ENCODE measurements at regions not wholly inside any gene's neighbourhood (a gene's known extent, or its start where the extent isn't known, plus 50 kb on each side); places are given as distances from the start of the nearest gene placed in this dataset.

DNA sequence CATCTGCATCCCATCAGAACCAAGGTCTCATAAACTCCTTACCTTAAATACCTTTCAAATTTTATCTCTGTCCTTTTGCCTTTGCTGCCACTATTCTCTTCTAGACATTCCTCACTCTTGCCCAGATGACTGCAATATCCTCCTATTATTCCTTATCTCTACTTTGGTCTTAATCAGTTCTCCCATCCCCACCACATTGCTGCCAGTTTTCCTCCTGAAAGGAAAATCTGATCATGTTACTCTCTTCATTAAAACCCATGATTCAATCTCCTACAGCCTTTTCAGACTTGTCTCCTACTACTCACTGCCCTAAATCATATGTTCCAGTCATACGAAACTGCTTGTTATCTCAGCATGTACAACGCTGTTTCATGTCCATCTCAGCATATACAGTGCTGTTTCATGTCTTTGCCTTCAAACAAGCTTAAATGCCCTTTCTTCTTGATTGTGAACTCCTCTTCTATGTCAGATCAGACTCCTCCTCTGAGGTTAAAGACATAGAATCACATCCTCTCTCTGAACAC, 152.6 kb upstream of the FST start:
- TF ChIP-seq POLR2A (IDR thresholded peaks at IDR 0.05) = no peak
- TF ChIP-seq, protein P1, sequence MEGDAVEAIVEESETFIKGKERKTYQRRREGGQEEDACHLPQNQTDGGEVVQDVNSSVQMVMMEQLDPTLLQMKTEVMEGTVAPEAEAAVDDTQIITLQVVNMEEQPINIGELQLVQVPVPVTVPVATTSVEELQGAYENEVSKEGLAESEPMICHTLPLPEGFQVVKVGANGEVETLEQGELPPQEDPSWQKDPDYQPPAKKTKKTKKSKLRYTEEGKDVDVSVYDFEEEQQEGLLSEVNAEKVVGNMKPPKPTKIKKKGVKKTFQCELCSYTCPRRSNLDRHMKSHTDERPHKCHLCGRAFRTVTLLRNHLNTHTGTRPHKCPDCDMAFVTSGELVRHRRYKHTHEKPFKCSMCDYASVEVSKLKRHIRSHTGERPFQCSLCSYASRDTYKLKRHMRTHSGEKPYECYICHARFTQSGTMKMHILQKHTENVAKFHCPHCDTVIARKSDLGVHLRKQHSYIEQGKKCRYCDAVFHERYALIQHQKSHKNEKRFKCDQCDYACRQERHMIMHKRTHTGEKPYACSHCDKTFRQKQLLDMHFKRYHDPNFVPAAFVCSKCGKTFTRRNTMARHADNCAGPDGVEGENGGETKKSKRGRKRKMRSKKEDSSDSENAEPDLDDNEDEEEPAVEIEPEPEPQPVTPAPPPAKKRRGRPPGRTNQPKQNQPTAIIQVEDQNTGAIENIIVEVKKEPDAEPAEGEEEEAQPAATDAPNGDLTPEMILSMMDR (IDR thresholded peaks at IDR 0.05) = no peak

Data from Peyer's patch (tissue), 4 donors.